T-cell (primary cell): ENCODE measurements at regions not wholly inside any gene's neighbourhood (a gene's known extent, or its start where the extent isn't known, plus 50 kb on each side); places are given as distances from the start of the nearest gene placed in this dataset.

Source experiments
- ATAC-seq, 4 experiments: fragments of 200-7000 bp in 3 of 4; fragments of 150-1000 bp in 1 of 4; cut with Tn5 transposase; replicated peaks in 1 of 4; 1 replicate in 3 of 4; 2 replicates in 1 of 4; pipeline ENCODE4 v1.10.0; 2021; ENCODE audit warnings: moderate library complexity in 3 of 4, mild to moderate bottlenecking in 2 of 4, moderate number of reproducible peaks in 1 of 4
- CTCF ChIA-PET, 2 donors: fragments of 300-600 bp; sonication (Branson Sonifier 250); formaldehyde crosslinking; loops; one replicate each; lab custom pipeline; 2022; ENCODE audit warnings: antibody characterized with exemption in 2 of 2; lab: Charles Lee
- POLR2A ChIA-PET, 2 donors: fragments of 300-600 bp; sonication (Branson Sonifier 250); formaldehyde crosslinking; loops; one replicate each; lab custom pipeline; 2022; ENCODE audit warnings: antibody characterized with exemption in 2 of 2; lab: Charles Lee
- DNase-seq, 35 experiments: peaks; one replicate each; pipeline versions ENCODE4 v3.0.0 to v3.0.0-alpha.2; 2013 to 2023
- H3K27ac ChIP-seq: one replicate; pipeline ENCODE4 v1.5.1; 2013; ENCODE audit warnings: low read length
- H3K27me3 ChIP-seq, 2 experiments: replicated peaks in 1 of 2; 1 replicate in 1 of 2; 2 replicates in 1 of 2; pipeline versions ENCODE4 v1.6.1 to v1.7.0; 2013; ENCODE audit warnings: low read length in 1 of 2, mixed read lengths in 1 of 2; ENCODE audit not compliant: control insufficient read depth in 2 of 2, insufficient read depth in 2 of 2; ENCODE audit errors: extremely low read depth in 1 of 2
- H3K36me3 ChIP-seq, 2 donors: 1 replicate in 1 of 2; 2 replicates in 1 of 2; pipeline versions ENCODE4 v1.6.1 to v1.7.0; 2013; ENCODE audit warnings: low read length in 1 of 2; ENCODE audit not compliant: control insufficient read depth in 2 of 2, insufficient read depth in 1 of 2; ENCODE audit errors: extremely low read depth in 1 of 2
- H3K4me1 ChIP-seq, 2 experiments: 1 replicate in 1 of 2; 2 replicates in 1 of 2; pipeline versions ENCODE4 v1.6.1 to v1.7.0; 2013; ENCODE audit warnings: low read length in 2 of 2, mixed read lengths in 1 of 2; ENCODE audit not compliant: insufficient read depth in 2 of 2, control insufficient read depth in 1 of 2; ENCODE audit errors: extremely low read depth in 1 of 2
- H3K4me3 ChIP-seq, 2 donors: 1 replicate in 1 of 2; 2 replicates in 1 of 2; pipeline versions ENCODE4 v1.5.1 to v1.7.0; 2013; ENCODE audit warnings: mild to moderate bottlenecking in 2 of 2, low read length in 1 of 2, moderate library complexity in 1 of 2; ENCODE audit not compliant: control insufficient read depth in 1 of 2; ENCODE audit errors: extremely low read depth in 1 of 2
- H3K9me3 ChIP-seq: 2 replicates; pipeline ENCODE4 v1.7.0; 2013
- H3K27ac Mint-ChIP-seq, 2 donors: one replicate each; pipeline ENCODE4 v1.8.0; 2020 to 2021; ENCODE audit warnings: mild to moderate bottlenecking in 2 of 2, mixed read lengths in 2 of 2
- H3K27me3 Mint-ChIP-seq, 2 donors: one replicate each; pipeline ENCODE4 v1.8.0; 2021 to 2022; ENCODE audit warnings: mixed read lengths in 2 of 2
- H3K36me3 Mint-ChIP-seq: one replicate; pipeline ENCODE4 v1.8.0; 2021; ENCODE audit warnings: mixed read lengths
- H3K4me1 Mint-ChIP-seq, 3 donors: one replicate each; pipeline ENCODE4 v1.8.0; 2020 to 2022; ENCODE audit warnings: mixed read lengths in 3 of 3, mild to moderate bottlenecking in 1 of 3
- H3K4me3 Mint-ChIP-seq, 3 donors: one replicate each; pipeline ENCODE4 v1.8.0; 2020 to 2022; ENCODE audit warnings: mild to moderate bottlenecking in 3 of 3, mixed read lengths in 3 of 3, moderate library complexity in 3 of 3
- H3K9me3 Mint-ChIP-seq, 3 donors: one replicate each; pipeline ENCODE4 v1.8.0; 2020 to 2022; ENCODE audit warnings: mixed read lengths in 3 of 3
- WGBS: methylation state at CpG from one replicate; pipeline ENCODE4 v1.1.5; 2013; ENCODE audit warnings: missing lambda C conversion rate; ENCODE audit not compliant: insufficient coverage; 5-methylcytosine and 5-hydroxymethylcytosine counted together

GRCh38 chr22:27245056-27245455 is 556.5 kb downstream of the MN1 start:
- ChIA-PET POLR2A (no interaction called here), CTCF (no interaction called here)
- no peak overlapping the region for H3K4me3 Mint-ChIP-seq
- peaks cover 0 to 8% (median 0%) of the 10 kb centered on the region in 3 donors for H3K9me3 Mint-ChIP-seq
- DNase-seq (no peak), ATAC-seq (no peak)
- H3K4me3 ChIP-seq: no peak overlapping the region
- H3K27ac Mint-ChIP-seq: no peak overlapping the region
- no peak overlapping the region for H3K27ac ChIP-seq
- no peaks in the 10 kb centered on the region for H3K9me3 ChIP-seq
- H3K27me3 ChIP-seq: peaks cover 0 to 14% of the 10 kb centered on the region in 2 experiments
- H3K36me3 Mint-ChIP-seq: no peaks in the 10 kb centered on the region
- WGBS: 88% methylated on average over 2 of the region's 10 CpGs
- H3K27me3 Mint-ChIP-seq: peaks cover 2 to 3% of the 10 kb centered on the region in 2 donors
- no peaks in the 10 kb centered on the region for H3K4me1 ChIP-seq
- H3K36me3 ChIP-seq: no peaks in the 10 kb centered on the region
- peaks cover 13 to 17% (median 16%) of the 10 kb centered on the region in 3 donors for H3K4me1 Mint-ChIP-seq

DNA sequence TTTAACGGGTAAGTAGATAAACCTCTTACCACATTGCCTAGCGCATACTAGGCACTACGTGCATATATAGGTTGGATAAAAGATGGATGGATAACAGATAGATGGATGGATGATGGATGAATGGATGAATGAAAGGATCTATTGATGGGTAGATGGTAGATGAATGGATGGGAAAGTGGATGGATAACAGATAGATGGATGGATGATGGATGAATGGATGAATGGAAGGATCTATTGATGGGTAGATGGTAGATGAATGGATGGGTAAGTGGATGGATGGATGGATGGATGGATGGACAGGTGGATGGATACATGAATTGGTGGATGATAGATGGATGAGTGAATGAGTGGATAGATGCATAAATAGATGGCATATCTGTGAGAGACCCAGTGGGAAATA is 555.0 kb downstream of the MN1 start:
- no peak for ATAC-seq
- Mint-ChIP-seq H3K36me3 (no peaks in the 10 kb centered on the region), H3K4me1 (peaks cover 13 to 17% (median 16%) of the 10 kb centered on the region in 3 donors), H3K9me3 (peaks cover 0 to 8% (median 0%) of the 10 kb centered on the region in 3 donors), H3K27me3 (peaks cover 3 to 6% of the 10 kb centered on the region in 2 donors), H3K4me3 (peak overlapping the region in 1 of 3 donors; percentile 2), H3K27ac (no peak overlapping the region)
- H3K36me3 ChIP-seq: no peaks in the 10 kb centered on the region
- ChIA-PET POLR2A (no interaction called here), CTCF (no interaction called here)
- H3K27ac ChIP-seq: no peak overlapping the region
- no peaks in the 10 kb centered on the region for H3K9me3 ChIP-seq
- DNase-seq: no peak
- H3K27me3 ChIP-seq: peaks cover 0 to 12% of the 10 kb centered on the region in 2 experiments
- WGBS: 100% methylated on average over 3 of the region's 3 CpGs
- H3K4me3 ChIP-seq: no peak overlapping the region
- H3K4me1 ChIP-seq: no peaks in the 10 kb centered on the region

GRCh38 chr22:27247701-27248434 is 553.7 kb downstream of the MN1 start:
- Histone ChIP-seq H3K4me1 (no peaks in the 10 kb centered on the region), H3K27ac (no peak overlapping the region), H3K27me3 (peaks cover 0 to 5% of the 10 kb centered on the region in 2 experiments), H3K4me3 (no peak overlapping the region), H3K9me3 (no peaks in the 10 kb centered on the region), H3K36me3 (no peaks in the 10 kb centered on the region)
- ChIA-PET POLR2A (no interaction called here), CTCF (no interaction called here)
- ATAC-seq (no peak), DNase-seq (no peak)
- Mint-ChIP-seq H3K4me3 (peak overlapping the region in 1 of 3 donors; percentile 6), H3K36me3 (no peaks in the 10 kb centered on the region), H3K27ac (no peak overlapping the region), H3K4me1 (peaks cover 13 to 17% (median 16%) of the 10 kb centered on the region in 3 donors), H3K9me3 (peaks cover 0 to 8% (median 0%) of the 10 kb centered on the region in 3 donors), H3K27me3 (peaks cover 3 to 6% of the 10 kb centered on the region in 2 donors)
- WGBS: 23% methylated on average over 6 of the region's 11 CpGs

DNA sequence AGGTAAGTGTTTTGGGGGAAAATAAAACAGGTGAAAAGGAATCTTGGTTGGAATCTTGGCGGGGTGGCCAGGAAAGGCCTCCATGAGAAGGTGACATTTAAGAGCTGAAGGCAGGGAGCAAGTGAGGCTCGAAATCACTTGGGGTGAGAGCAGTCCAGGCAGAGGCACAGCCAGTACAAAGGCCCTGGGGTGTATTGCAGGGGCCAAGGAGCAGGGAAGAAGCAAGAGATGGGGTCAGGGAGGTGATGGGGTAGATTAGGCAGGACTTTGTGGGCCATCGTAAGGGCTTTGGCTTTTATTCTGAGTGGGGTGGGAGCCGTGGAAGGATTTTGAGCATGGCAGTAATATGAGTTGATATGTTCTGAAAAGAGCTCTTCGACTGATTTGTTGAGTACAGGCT is 551.1 kb downstream of the MN1 start:
- Mint-ChIP-seq H3K4me1 (peaks cover 13 to 17% (median 16%) of the 10 kb centered on the region in 3 donors), H3K9me3 (peaks cover 1 to 9% (median 2%) of the 10 kb centered on the region in 3 donors), H3K27ac (no peak overlapping the region), H3K27me3 (peaks cover 0 to 6% of the 10 kb centered on the region in 2 donors), H3K4me3 (no peak overlapping the region), H3K36me3 (peaks cover 1% of the 10 kb centered on the region)
- no peaks in the 10 kb centered on the region for H3K27me3 ChIP-seq
- ChIA-PET CTCF (no interaction called here), POLR2A (no interaction called here)
- no peaks in the 10 kb centered on the region for H3K36me3 ChIP-seq
- no peak overlapping the region for H3K27ac ChIP-seq
- ATAC-seq (no peak), DNase-seq (no peak)
- H3K4me3 ChIP-seq: no peak overlapping the region
- 82% methylated on average over 5 of the region's 5 CpGs for WGBS
- H3K9me3 ChIP-seq: no peaks in the 10 kb centered on the region
- H3K4me1 ChIP-seq: no peaks in the 10 kb centered on the region

- ChIA-PET POLR2A (no interaction called here), CTCF (no interaction called here)
- H3K4me1 ChIP-seq: no peaks in the 10 kb centered on the region
- no peaks in the 10 kb centered on the region for H3K9me3 ChIP-seq
- H3K27ac Mint-ChIP-seq: no peak overlapping the region
- H3K4me3 Mint-ChIP-seq: no peak overlapping the region
- ATAC-seq: no peak
- no peaks in the 10 kb centered on the region for H3K27me3 ChIP-seq
- no peak overlapping the region for H3K4me3 ChIP-seq
- no peak overlapping the region for H3K27ac ChIP-seq
- H3K4me1 Mint-ChIP-seq: peaks cover 13 to 17% (median 16%) of the 10 kb centered on the region in 3 donors
- 80% methylated on average over 4 of the region's 5 CpGs for WGBS
- H3K36me3 Mint-ChIP-seq: peaks cover 5% of the 10 kb centered on the region
- DNase-seq: no peak
- H3K36me3 ChIP-seq: no peaks in the 10 kb centered on the region
- peaks cover 0 to 6% of the 10 kb centered on the region in 2 donors for H3K27me3 Mint-ChIP-seq
- peaks cover 6 to 14% (median 7%) of the 10 kb centered on the region in 3 donors for H3K9me3 Mint-ChIP-seq
Observed at GRCh38 chr22:27250886-27251285, 550.7 kb downstream of the MN1 start.

DNA sequence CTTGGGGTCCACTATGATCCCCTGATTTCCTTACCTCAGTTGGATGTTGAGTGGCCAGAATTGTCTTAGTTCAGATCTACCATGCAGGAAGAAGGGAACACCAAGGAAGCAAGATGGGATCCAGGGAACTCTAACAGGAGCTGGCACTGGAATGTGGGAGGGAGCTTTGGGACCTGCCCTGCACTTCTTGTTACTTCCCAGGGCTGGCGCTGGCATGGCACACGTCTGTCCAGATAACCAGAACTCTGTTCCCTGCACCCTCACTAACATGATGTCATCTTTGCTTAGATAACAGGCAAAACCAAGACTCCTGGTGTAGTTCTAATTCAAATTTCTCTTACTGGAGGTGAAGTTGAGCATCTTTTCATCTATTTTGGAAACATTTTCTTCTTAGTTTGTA is 550.0 kb downstream of the MN1 start:
- H3K4me1 Mint-ChIP-seq: peaks cover 12 to 14% (median 13%) of the 10 kb centered on the region in 3 donors
- Histone ChIP-seq H3K27me3 (no peaks in the 10 kb centered on the region), H3K4me1 (no peaks in the 10 kb centered on the region), H3K36me3 (no peaks in the 10 kb centered on the region), H3K4me3 (no peak overlapping the region), H3K27ac (no peak overlapping the region), H3K9me3 (no peaks in the 10 kb centered on the region)
- peaks cover 5% of the 10 kb centered on the region for H3K36me3 Mint-ChIP-seq
- H3K27me3 Mint-ChIP-seq: peaks cover 0 to 6% of the 10 kb centered on the region in 2 donors
- WGBS: no CpG with 5 or more reads among the region's 2 CpGs
- H3K4me3 Mint-ChIP-seq: no peak overlapping the region
- no peak overlapping the region for H3K27ac Mint-ChIP-seq
- ChIA-PET CTCF (no interaction called here), POLR2A (no interaction called here)
- peaks cover 9 to 11% (median 9%) of the 10 kb centered on the region in 3 donors for H3K9me3 Mint-ChIP-seq
- ATAC-seq (no peak), DNase-seq (no peak)
